NCI-H1694 (cell line): ENCODE measurements at regions not wholly inside any gene's neighbourhood (a gene's known extent, or its start where the extent isn't known, plus 50 kb on each side); places are given as distances from the start of the nearest gene placed in this dataset.

Experiments used
- DNase-seq: peaks from one replicate; lab custom pipeline; 2025; lab: John Stamatoyannopoulos, UW

DNA sequence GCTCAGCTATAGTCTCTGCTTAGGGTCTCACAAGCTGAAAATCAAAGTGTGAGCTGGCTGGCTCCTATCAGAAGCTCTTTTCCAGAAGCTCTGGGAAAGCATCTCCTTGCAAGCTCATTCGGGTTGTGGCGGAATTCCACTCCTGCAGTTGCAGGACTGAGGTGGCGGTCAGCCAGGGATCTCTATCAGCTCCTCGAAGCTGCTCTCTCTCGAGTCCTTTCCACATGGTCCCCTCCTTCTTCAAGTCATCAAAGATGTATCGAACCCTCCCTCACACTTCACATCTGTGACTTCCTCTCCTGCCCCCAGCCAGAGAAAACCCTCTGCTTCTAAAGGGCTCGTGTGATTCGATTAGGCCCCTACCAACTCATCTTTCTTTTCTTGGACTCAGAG, 141.7 kb downstream of the ZFP36L2 start:
- no peak for DNase-seq

DNA sequence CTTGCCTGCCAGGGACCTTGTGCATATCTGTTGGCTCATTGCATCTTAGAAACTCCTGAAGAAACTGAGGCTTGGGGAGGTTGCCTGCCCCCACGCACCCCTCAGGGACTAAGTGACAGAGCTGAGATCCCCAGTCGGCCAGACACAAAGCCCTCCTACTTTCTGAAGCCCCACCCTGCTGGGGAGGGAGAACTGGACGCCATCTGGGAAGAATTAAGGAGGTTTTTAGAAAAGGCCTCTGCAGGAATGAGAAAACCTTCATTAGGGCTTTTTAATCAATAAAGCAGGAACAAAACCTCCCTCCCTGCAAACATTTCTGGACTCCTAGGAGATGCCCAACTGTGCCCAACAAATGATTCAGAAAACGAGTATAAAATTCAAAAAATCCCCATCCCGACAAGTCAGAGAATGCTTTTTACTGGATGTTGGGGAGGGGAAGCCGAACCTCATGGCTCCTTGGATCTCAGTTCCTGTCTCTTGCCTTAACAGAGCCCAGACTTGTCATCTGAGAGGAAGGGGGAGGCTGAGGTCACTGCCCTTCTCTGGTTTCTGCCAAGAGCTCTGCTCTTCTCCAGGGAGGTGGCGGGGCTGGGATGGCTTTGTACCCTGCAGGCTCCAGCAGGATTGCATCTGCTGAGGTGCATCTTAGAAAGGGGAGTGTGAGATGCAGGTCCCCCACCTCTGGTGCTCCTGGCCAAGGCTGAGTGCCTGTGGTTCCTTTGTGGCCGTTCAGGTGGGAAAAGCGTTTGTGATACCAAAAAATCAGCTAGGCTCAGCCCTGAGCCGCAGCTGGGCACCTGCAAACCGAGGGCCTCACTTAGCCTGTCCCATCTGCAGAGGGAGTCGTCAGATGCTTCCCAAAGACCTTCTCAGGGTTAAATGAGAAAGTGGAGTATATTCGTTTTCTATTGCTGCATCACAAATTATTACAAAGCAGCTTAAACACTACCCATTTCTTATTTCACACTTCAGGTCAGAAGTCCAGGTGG, 142.4 kb downstream of the ZFP36L2 start:
- no peak for DNase-seq

DNA sequence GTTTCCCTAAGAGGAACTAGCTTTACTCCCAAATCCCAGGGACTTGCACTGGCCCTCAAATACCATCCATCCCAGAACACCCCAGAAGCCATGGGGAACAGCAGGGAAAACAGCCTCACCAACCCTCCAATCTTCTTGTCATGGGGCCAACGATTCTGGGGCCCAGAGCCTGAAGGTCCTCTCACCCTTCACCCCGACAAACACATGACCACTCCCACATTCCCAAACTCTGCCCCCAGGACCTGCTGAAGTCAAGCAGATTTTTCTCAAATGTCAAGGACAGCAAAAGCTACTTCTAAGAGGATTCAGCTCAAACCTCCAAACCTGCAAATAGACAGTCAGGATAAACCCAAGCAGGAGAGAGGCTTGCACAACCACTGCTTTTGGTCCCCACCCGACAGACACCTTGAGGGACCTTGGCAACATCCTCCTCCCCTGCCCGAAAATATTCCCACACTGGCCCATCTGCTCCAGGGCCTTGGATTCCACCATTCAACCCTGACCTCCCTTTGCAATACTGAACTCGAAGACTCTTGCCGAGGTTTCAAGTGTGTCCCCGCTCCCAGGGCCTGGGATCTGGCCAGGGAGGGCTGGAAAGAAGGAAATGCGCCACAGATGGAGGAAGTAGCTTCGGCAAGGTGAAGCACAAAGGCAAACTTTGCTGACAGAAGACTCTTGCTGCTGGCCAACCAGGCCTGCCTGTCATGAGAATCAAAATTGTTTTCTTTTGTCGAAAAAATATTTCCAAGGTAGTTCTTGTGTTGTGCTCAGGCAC, 143.3 kb downstream of the ZFP36L2 start:
- DNase-seq, result no peak

DNA sequence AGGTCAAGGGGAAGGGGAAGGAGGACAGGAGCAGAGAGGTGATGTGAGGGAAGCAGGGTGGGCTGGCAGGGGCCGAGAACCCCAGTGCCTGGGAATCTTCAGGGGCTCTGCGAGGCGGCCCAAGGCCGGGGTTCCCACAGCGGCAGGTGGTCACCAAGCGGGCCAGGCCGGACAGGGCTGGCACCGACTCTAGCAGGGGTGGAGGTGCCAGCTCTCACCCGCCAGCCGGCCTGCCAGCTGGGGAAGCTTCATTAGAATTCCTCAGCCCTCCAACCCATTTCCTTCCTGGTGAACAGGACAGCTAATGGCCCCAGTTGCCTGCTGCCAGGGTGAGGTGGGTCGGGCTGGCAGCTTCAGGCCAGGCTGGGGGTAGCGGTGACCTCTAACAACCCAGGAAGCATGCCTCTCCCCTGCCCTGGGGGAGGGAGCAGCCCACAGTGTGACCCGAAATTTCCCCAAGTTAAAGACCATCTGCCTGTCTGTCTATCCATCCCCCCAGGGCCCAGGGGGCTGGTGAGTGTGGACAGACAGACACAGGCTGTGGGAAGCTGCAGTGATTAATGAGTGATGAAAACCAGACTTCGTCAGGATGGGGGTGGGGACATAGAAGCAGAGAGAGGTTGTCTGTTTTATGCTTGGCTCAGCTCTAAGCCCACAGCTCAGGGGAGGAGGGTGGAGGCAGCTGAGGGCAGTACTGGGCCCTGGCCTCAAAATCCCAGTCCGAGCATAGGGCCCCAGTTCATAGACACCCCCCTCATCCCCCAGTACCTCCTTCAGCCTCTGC, 144.1 kb downstream of the ZFP36L2 start:
- no peak for DNase-seq

DNA sequence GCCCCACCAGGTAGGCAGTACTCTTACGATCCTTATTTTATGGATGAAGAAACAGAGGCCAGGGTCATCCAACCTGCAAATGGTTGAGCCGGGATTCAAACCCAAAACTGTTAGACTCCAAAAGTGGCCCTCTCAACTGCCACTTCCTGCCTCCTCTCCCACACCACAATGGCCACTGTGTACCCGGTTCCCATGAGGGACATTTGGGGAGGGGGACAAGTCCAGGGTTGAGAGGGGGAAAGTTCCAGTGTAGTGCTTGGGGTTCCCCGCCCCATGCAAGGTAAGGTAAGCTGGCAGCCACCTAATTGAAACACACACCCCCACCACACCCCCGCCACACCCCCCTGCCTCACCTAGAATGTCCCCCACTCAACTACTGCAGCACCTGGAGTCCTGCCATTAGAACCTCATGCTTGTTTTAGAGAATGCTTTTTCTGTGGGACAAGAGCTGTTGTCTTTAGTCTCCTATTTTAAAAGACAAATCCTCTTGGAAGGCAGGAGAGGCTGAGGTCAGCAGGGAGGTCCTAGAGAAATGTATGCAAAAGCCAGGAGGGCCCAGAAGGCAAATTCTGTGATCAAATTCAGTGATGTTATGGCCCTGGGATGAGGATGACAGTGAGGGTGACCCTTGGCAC, 145.2 kb downstream of the ZFP36L2 start:
- DNase-seq, result no peak

DNA sequence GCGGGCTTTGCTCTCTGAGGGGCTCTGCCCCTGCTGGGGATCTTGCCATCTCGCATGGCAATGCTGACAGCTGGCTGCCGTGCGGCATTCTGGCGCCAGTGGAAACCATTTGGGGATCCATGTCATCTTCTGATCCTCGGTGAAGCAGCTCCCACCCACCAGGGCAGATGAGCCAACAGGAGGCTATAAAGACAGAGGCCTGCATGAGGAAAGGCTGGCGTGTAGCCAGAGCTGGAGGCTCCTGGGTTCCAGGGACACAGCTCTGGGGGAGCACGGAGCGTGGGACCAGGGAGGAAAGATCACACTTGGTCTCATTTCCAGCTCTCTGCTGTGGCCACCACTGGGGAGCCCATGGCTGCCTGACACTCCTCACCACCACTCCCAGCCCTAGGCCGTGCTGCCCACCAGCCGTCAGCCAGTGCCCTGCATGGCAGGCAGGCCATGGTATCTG, 145.8 kb downstream of the ZFP36L2 start:
- DNase-seq, result no peak

DNA sequence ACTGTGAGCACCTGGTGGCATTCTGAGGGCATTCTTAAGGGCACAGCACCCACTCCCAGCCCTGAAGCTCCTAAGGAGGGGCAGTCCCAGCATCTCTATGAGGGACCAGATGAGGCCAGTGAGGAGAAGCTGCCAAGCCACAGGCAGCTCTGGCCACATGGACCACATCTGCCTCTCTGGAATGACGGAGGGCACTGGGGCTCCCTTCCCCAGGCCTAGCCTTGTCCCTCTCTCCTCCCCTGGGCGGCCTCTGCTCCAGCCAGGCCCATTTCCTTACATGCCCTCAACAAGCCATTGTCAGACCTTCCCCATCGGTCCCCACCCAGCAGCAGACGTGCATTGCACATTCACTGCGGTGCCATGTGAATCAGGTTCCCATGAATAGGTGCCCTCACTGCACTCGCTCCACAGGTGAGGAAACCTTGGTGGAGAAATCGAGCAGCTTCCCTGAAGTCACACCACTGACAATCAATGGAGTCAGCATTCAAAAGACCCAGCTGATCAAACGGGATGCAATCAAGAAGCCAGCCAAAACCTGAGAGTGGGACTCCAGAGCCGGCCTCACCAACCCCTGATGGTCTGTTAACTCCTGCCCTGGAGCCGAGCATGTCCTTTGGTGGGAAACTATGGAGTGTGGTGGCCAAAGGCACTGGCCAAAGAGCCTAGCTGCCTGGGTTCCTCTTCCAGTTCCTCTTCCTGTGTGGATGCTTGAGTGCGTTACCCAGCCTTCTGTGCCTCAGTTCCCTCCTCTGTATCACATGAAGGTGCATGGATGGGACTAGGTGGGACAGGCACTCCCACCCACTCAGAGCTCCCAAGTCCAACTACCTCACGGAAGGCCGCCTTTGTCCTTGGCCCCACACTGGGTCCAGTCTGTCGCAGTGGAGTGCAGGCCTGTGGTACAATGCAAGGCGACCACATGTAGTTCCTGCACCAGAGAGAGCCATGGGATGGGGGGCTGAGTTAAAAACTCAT, 147.3 kb downstream of the ZFP36L2 start:
- no peak for DNase-seq

DNA sequence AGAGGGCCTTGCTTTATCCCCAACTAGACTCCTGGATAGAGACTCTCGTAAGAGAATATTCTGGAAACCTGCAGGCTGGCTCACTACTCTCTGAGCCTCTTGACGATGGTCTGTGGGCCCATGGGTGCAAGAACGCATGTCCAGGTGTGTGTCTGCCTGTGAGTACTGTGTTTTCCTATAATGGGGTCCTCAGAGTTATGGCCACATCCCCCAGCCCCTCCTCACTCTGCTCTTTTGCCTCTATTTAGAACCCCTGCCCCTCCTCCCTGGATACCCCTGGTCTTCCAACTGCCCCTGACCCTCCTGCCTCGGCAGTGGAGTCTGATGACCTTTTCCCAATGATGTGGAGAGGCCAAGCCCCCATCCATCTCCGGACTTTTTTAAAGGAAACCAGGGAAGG, 148.1 kb downstream of the ZFP36L2 start:
- DNase-seq, result no peak

DNA sequence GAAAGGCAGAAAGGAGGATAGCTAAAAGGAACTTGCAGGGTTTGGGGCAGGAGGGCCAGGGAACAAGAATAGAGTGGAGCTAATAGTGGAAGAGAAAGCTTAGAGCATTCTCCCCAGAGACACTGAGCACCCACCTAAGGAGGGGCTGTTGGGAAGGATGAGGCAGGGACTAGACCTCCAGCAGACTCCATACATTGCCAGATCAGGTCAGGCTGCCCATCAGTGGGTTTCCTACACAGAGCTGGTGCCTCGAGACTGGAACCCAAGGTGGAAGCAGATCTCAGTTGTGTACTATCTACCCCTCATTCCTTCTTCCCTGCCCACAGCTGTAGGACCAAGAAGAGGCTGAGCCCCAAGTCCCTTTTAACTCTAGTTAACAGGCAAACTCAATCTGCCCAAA, 148.5 kb downstream of the ZFP36L2 start:
- DNase-seq, result no peak

DNA sequence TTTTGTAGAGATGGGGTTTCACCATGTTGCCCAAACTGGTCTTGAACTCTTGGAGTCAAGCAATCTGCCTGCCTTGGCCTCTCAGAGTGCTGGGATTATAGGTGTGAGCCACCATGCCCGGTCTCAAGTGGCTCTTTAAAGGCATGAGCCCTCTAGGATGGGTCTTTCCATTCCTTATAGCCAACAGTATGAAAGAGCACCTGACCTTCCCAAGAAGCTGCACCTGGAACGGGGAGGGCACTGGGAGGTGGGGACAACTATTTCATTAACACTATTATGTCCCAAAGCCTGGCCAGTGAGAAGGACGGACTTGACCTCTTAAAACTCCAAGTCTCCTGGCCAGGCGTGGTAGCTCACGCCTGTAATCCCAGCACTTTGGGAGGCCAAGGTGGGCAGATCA, 149.7 kb downstream of the ZFP36L2 start:
- no peak for DNase-seq

DNA sequence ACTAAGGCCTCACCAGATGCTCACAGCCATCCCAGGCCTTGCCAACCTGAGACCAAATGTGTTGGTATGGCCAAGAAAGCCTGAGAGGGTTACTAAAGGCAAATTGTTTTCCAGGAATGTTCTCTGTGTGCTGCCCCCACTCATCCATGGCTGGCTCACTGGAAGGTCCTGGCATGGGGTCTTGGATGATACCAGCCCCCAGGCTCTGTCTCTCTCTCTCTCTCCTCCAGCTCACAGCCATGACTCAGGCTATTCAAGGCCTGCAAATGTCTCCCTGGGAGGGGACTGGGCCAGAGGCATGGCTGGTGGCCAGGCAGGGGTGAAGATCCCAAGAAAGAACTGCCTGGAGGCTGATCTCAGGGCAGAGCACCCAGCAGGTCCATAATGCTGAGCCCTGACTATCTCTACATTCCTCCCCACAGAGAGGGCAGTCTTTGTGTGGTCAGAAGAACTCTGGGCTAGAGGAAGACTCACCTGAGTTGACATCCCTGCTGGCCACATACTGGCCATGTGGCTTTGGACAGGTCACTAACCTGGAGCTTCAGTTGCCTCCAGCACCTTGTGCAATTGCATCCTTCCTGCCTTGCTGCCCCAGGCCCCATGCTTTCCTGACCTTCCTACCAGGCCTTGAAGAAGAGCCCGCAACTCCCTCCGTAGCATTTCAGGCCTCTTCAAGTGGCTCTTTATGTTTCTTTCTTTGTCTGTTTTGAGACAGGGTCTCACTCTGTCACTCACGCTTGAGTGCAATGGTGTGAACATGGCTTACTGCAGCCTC, 150.4 kb downstream of the ZFP36L2 start:
- no peak for DNase-seq

DNA sequence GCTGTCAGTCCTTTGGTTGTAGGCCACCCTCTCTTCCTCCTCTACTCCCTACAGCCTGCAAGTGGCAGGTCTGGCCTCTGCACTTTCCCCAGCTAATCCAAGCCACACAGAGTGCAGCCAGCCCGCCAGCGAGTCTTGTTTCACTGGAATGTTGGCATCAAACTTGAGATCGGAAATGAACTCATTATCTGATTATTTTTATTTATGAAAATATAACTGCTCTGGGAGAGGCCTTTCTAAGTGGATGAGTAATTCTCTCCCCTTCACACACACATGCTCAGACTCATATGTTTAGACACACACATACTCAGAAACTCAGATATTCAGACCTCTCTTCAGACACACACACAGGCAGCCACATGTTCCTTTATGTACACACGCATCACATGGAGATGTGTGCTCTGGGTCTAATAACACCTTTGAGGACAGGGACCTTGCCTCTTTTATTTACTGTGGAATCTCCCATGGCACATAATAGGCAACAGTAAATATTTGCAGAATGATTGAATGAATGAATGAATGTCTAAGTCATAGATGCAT, 151.3 kb downstream of the ZFP36L2 start:
- DNase-seq, result no peak

DNA sequence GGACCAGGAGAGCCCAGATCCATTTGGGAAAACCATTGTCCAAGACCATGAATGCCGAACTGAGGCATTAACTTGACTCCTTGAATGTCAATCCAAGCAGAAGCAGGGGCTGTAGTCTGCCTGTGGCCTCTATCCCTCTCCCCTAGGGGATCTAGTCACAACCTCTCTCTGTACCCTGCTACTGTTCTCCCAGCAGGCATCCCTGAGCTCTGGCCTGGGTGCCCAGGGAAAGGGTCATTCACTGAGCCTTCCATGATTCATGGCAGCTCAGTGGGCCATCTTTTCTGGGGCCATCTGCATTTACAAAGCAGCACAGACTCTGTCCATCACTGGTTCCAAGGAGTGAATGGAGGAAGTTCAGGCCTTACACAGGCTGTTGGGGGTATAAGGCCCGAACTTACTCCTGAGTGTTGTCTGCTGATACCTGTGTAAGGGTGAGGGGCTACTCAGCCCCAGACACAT, 151.8 kb downstream of the ZFP36L2 start:
- DNase-seq, result no peak

DNA sequence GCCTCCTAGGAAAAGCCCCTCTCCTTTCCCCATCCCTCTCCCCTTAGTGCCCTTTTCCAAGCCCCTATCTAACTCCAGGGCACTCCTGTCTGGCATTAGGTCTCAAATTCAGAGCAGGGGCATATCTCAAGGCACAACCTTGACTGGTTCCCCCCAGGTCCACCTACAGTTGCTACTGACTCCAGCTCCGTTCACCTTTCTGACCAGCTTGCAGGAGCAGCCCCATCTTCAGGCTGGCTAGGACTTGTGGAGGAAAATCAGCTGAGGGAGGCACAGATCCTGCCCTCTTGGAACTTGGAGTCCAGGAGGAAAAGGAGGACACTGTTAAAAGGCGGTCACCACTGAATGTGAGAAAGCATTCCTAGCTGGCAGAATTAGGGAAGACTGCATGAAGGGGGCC, 152.4 kb downstream of the ZFP36L2 start:
- DNase-seq, result no peak

DNA sequence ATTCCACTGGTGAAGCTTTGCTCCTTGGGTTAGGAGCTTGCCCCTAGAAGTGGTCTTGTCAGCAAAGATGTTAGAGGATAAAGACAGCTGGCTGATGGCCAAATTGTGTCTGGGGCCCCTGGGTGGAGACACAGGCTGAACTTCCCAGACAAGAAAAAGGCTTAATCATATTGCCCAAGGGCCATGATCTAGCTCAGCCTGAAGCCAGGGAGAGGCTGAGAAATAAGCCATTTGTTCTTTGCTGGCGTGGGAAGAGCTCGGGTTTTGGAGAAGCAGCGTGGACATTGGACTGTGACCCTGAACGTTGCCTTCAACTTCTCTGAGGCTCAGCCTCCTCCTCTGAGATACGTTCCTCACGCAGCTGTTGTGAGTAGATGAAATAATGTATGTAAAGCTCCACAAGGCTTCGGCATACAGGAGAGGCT, 153.0 kb downstream of the ZFP36L2 start:
- DNase-seq, result no peak

DNA sequence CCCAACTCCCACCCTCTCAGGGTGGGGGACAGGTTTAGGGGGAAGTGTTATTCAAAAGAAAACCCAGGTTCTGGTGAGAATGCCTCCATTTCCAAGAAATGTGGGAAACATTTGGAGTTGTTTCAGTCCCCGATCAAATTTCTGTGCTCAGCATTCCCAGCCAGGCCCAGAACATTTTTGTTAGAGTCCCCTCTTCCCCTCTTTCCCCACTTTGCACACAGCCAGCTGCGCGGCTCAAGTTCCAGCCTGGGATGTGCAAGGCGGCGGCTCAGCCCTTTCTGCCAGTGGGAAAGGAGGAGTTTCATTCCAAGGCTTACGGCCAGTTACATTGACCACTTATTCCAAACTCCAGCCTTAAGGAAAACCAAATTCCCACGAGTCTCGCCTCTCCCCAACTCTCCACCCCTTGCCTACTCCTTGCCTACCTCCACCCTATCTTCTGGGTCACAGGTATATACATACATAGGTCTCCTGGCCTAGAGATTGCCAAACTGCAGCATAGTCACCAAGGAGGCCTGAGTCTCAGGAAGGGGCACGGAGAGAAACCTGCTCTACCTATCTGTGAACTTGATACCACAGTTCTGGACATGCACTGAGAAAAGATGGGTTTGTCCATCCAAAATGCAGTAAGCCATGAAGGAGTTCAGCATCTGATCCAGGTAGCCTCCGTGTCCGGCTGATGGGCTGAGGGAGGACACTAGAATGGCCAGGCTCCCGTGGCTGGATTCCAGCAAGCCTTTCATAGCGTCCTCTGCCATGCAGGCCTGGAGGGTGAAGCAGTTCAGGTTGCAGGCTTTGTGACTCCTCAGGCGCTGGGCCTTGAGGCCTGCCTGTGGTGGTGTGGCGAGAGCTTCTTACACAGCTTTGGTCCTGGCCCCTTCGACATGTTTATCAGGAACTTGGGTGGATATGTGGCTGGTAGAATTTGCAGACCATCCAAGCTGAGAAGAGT, 154.5 kb downstream of the ZFP36L2 start:
- DNase-seq, result no peak

DNA sequence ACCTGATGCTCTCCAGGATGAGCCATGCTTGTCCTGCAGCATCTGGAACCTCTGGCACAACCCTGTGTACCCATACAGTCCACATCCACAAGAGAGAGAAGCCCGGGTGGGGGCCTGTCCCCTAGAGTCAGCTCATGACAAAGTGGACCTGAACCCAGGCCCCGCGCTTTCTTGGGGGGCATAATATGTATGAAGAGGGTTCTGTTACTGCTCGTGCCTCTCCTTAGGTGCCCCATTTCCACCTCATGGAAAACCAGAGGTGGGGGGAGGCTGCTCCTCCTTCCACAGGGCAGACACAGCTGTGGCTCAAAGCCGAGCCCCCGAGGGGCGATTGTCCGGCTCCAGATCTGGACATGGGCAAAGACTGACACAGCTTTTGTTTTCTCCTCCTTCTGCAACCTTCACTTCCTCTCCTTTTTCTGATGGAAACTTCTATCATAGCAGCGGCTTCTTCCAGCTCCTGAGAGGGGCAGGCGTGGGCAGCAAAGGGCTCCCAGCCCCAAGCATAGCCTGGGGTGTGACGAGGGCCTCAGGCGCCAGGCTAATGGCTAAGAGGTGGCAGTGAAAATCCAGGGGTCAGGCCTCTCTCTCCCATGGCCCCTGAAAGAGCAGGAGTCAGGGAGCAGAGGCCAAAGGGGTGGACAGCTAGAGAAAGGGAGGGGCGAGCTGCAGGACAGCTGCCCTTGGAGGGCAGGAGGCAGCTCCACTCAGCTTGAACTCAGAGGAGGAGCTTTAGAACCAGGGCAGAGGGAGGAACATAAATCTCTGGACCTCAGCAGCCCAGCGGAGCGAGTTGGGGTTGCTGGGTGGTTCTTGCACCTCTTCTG, 155.5 kb downstream of the ZFP36L2 start:
- DNase-seq, result no peak
